ENCODE measurements at regions not wholly inside any gene's neighbourhood (a gene's known extent, or its start where the extent isn't known, plus 50 kb on each side); places are given as distances from the start of the nearest gene placed in this dataset.

DNA sequence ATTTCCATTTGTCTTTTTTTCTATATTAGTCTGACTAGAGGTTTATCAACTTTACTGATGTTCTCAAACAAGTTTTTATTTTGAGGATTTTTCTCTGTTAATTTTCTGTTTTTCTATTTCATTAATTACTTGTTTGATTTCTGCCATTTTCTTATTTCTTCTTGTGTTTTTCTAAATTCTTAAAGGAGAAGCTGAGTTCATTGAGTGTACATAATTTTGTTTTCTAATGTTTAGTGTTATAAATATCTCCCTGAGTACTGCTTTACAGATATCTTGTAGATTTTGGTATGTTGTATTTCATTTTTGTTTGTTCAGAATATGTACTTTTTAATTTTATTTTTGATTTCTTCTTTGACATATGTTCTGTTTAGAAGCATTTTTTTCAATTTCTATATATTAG is 1404.3 kb upstream of the MIR17HG start:
- no peak for DNase-seq

- no peak for DNase-seq
Observed at GRCh38 chr13:89950225-89950624, 1397.3 kb upstream of the MIR17HG start.

- no peak for DNase-seq
Observed at GRCh38 chr13:89951341-89951740, 1396.1 kb upstream of the MIR17HG start.

- no peak for DNase-seq
Observed at GRCh38 chr13:89953581-89953980, 1393.9 kb upstream of the MIR17HG start.

- no peak for DNase-seq
Observed at GRCh38 chr13:89955773-89956172, 1391.7 kb upstream of the MIR17HG start.

- no peak for DNase-seq
Observed at GRCh38 chr13:89959074-89959473, 1388.4 kb upstream of the MIR17HG start.

- no peak for DNase-seq
Observed at GRCh38 chr13:89965252-89965651, 1382.2 kb upstream of the MIR17HG start.

GRCh38 chr13:89966524-89966923 is 1381.0 kb upstream of the MIR17HG start:
- DNase-seq = no peak

DNA sequence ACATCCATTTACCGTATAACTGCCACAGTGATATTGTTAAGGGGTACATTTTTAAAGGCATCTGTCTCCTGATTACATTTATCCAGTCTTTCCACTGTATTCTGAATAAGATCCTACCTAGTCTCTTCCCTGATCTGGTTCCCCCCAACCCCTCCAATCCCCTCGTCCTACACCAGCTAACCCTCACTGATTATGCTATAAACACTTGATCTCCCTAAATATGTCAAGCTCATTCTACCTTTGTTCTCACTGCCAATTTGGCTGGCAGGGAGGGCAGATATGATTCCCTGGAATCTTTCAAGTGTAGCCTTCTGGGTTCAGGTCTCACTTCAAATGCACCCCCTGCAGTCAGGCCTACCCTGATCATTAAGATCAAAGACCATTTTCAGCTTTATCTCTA is 1379.8 kb upstream of the MIR17HG start:
- DNase-seq = no peak

DNA sequence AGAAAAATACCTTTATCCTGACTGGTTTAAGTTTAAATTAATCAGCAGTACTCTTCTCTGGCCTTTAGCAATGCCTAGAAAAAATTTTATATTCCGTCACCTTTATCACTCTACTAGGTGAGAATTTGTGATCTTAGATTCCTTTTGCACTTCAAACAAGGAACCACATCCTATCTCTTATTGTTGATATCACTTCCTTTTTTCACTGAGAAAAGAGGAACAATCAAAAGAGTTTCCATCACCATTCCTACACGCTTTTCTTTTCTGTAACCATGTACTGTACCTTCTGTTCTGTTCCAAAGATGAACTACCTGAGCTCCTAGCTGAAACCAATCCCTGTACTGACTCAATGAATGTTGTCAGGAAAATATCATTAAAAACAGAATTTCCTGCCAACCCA is 1379.0 kb upstream of the MIR17HG start:
- no peak for DNase-seq

GRCh38 chr13:89970353-89970709 is 1377.2 kb upstream of the MIR17HG start:
- DNase-seq = no peak

DNA sequence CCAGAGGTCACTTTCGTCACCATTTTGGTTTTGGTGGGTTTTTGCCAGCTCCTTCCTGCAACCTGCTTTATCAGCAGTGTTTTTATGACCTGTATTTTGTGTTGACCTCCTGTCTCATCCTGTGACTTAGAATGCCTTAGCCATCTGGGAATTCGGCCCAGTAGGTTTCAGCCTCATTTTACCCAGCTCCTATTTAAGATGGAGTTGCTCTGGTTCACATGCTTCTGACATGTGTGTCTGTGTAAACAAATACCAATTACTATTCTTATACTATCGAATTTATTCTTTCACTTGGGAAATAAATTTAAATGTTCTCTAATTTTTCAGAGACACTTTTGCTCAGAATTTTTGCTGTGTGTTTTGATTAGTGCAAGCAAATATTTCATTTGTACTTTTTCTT is 1370.3 kb upstream of the MIR17HG start:
- DNase-seq = no peak

DNA sequence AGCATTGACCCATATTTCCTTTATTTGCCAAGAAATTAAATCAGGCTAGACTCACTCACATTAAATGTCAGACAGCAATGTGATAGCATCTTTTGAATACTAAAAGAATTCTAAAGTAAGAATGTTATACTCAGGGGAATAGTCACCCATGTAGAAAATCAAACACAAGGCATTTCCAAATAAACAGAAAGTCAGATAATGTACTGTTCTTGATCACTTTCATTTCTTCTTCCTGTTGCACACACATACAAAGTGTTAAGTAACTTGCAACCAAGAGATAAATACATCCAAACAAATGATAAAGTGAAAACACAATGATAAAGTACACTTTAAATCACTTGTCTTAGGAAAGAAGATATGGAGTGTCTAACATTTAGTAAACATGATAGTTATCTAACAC is 1366.6 kb upstream of the MIR17HG start:
- no peak for DNase-seq

DNA sequence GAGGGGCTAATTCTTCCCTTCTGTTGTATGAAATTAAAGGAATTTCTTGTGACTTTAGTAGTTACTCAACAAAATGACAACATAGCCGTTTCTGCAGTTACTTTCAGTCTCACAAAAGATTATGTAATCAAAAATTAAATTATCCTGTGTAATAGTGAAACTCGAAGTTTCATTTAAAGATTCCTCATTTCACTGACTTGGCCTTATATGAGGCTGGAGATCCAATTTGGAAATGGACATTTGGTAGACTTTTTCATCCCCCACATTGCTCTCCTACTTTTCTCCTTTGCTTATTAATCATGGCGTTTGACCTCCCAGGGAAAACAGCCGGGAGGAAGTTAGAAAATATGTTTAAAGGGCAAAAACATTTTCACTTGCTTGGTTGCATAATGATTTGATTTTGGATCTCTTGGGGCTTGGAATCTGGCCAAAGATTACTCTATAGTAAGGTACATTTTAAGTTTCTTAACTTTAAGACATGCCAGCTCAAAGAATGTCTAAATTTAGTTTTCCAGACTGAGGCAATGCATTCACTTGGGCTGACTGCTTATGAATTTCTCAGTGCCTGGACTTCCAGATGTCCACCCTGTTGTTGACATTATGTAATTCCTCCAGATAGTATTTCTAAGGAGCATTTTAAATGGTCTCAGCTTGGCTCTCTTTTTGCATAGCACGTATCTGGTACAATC is 1364.9 kb upstream of the MIR17HG start:
- no peak for DNase-seq

DNA sequence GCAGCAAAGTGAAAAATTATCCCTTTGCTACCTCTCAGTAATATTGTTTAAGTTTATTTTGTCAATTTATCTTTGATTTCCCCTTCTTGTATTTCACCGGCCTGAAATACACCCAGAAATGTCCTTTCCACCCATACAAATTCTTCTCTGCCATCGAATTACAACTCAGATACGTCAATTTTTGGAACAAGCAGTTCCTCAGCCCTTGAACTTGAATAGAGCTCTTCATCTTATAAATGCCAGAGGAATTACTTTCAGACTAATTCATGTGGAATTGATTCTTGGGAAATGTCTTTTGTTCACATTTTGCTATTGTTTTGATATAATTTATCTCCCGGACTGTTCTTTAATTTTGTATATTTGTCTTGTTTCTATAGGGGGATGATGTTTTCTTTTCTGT is 1359.3 kb upstream of the MIR17HG start:
- no peak for DNase-seq

GRCh38 chr13:90003566-90003965 is 1343.9 kb upstream of the MIR17HG start:
- DNase-seq = no peak

GRCh38 chr13:90008707-90009149 is 1338.8 kb upstream of the MIR17HG start:
- no peak for DNase-seq

GRCh38 chr13:90014038-90014437 is 1333.4 kb upstream of the MIR17HG start:
- no peak for DNase-seq

DNA sequence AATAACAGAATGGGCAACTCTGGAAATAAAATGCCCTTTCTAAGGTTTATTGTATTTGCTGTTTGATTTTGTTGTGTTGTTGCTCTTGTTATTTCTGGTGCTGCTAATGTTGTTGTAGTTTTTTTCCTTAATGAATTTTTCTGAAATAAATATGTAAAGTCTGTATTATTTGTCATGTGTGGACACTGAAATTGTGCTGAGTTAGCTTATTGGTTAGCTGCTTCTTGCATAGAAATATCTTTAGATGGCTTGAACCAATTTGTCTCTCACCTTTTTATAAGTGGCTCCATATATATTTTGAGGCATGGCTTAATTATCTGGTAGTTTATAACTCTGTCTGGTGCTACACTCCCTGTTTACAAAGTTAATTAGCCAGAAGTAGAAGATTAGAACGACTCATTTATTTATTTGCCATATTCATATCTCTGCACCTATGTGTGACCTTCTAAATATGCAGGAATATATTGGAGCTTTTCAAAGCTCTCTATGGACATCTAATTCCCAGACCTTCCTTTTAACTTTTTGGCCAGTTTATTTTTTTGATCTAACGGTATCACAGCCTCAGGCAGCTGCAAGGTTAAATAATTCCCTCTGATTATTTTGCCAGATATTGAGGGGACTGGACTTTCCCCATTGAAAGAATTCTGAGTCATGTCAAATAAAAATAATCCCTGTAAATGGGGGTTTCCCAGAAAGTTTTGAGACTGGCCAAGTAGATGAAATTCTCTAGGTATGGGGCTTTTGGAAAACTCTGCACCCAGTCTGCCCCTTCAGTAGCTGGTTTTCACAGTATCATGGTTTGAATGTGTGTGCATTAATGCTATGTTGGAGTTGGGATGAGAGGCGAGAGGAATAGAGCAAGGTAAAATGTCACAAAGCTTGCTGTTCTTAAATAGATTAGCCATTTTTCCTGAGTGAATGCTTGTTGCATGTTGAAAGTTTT is 1331.7 kb upstream of the MIR17HG start:
- DNase-seq = no peak

DNA sequence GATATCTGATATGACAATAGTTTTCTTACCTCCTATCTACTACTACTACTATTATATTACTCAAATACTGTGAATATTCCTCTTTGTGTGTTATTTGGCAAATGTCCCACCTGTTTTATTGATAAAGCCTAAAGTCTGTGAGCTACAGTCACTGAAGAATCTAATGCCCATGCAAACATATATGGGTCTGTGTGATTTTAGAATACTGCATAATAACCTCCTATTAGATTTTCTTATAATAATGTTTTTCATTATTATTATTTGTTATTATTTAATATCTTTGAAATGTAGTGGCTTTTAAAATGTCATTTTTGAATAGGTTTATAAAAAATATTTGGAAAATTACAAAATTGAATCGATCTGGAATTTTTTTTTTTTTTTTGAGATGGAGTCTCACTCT is 1330.8 kb upstream of the MIR17HG start:
- no peak for DNase-seq

DNA sequence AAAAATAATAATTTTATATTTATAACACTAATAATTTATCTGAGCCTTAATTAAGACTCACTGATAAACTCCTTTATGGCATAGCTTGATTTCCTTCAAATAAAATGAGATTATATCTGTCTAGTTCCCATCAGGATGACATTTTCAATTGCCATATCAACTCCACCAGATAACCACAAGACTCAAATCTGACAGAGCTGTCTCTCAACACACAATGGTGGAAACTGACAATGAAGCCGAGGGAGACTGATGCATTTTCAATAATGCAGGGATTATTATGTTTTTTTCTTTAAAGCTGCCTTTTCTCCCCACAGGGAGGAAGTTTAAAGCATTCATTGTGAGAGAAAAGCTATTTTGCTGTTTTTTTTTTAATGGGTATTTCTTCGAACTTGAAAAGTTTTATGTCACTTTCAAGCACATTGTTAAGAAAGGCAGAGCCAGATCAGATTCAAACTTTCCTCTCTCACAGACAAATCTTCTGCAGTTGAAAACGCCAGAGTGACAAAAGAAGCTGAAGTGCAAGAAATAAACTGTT is 1326.9 kb upstream of the MIR17HG start:
- no peak for DNase-seq

DNA sequence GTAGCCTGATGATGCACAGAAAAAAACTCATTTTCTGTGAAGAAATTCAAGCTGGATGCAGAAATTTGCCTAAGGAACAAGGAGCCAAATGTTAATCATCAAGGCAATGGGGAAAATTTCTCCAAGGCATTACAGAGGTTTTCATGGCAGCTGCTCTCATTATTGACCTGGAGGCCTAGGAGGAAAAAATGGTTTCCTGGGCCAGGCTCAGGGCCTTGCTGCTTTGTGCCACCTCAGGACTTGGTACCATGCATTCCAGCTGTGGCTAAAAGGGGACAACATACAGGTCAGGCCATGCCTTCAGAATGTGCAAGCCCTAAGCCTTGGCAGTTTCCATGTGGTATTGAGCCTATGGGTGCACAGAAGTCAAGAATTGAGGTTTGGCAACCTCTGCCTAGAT is 1320.1 kb upstream of the MIR17HG start:
- no peak for DNase-seq

GRCh38 chr13:90032313-90032712 is 1315.2 kb upstream of the MIR17HG start:
- DNase-seq = no peak

- DNase-seq = no peak
Observed at GRCh38 chr13:90032841-90033493, 1314.5 kb upstream of the MIR17HG start.

All from NCI-H2107 (cell line).